Aorta (tissue), 5 donors: ENCODE measurements at regions not wholly inside any gene's neighbourhood (a gene's known extent, or its start where the extent isn't known, plus 50 kb on each side); places are given as distances from the start of the nearest gene placed in this dataset.

Source experiments
- ATAC-seq: fragments of 200-7000 bp; cut with Tn5 transposase; one replicate; pipeline ENCODE4 v1.9.1; 2022; ENCODE audit warnings: moderate library complexity; ENCODE audit not compliant: low FRiP score
- DNase-seq, 2 donors: peaks; one replicate each; pipeline ENCODE4 v3.0.0-alpha.2; 2020
- H3K27ac ChIP-seq, 2 donors: one replicate each; pipeline ENCODE4 v1.5.1; 2013; ENCODE audit warnings: low read length in 2 of 2, mild to moderate bottlenecking in 2 of 2, moderate library complexity in 2 of 2, control low read depth in 1 of 2, inconsistent platforms in 1 of 2, low read depth in 1 of 2
- H3K27me3 ChIP-seq, 2 donors: one replicate each; pipeline ENCODE4 v1.6.1; 2013; ENCODE audit warnings: control low read depth in 1 of 2, low read length in 1 of 2, mild to moderate bottlenecking in 1 of 2, moderate library complexity in 1 of 2; ENCODE audit not compliant: insufficient read depth in 2 of 2, control insufficient read depth in 1 of 2
- H3K36me3 ChIP-seq, 2 donors: one replicate each; pipeline ENCODE4 v1.6.1; 2013; ENCODE audit warnings: control low read depth in 1 of 2, low read length in 1 of 2, mild to moderate bottlenecking in 1 of 2; ENCODE audit not compliant: insufficient read depth in 2 of 2, control insufficient read depth in 1 of 2
- H3K4me1 ChIP-seq, 2 donors: one replicate each; pipeline ENCODE4 v1.6.1; 2013; ENCODE audit warnings: low read length in 2 of 2, control low read depth in 1 of 2, mild to moderate bottlenecking in 1 of 2, moderate library complexity in 1 of 2; ENCODE audit not compliant: insufficient read depth in 2 of 2, control insufficient read depth in 1 of 2
- H3K4me3 ChIP-seq, 2 donors: one replicate each; pipeline ENCODE4 v1.5.1; 2013; ENCODE audit warnings: low read length in 2 of 2, control low read depth in 1 of 2, mild to moderate bottlenecking in 1 of 2
- H3K9me3 ChIP-seq: one replicate; pipeline ENCODE4 v1.6.1; 2013; ENCODE audit warnings: mild to moderate bottlenecking, low read length; ENCODE audit not compliant: control insufficient read depth
- WGBS, 2 donors: extraction: QIAGEN DNeasy Blood & Tissue Kit; methylation state at CpG; one replicate each; pipeline ENCODE4 v1.1.7; 2013; 5-methylcytosine and 5-hydroxymethylcytosine counted together
- intact Hi-C, 2 donors: fragments of 100-400 bp; cut with DNase I; formaldehyde crosslinking; loops; one replicate each; pipeline versions ENCODE4 v1.14.2 to v1.15.0; 2022
- donor health status: healthy with polysubstance abuse.
- donor health status: Bipolar disorder and iron deficiency.
- donor health status: DM: no; HTN: no; CAD: no.
- donor health status: DM: no; HTN: no; CAD: no.
- donor health status: DM: yes; HTN: yes; CAD: no.

DNA sequence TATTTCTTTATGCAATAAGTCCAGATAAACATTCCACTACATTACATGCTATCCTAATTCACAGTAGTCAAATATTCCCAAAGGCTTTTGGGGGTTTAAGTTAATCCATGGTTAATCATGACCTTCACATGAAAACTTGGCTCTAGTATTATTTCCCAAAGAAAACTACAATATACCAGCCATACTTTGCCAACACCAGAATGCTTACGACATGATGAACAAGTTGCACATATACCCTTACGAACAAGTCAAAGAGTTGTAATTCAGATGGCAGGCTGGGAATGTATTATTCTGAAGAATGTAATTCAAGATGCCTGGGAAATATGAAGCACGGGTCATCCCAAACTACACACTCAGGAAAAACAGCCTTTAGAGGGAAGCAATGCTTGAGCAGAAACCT, 499.6 kb downstream of the PPARGC1A start:
- Histone ChIP-seq H3K9me3 (no peaks in the 10 kb centered on the region), H3K4me1 (no peaks in the 10 kb centered on the region), H3K27ac (no peak overlapping the region), H3K27me3 (no peaks in the 10 kb centered on the region), H3K36me3 (no peaks in the 10 kb centered on the region), H3K4me3 (no peak overlapping the region)
- ATAC-seq: no peak
- intact Hi-C loops: no loop called here
- WGBS, 2 donors: 62 to 74% methylated on average over 3 of the region's 3 CpGs
- no peak for DNase-seq

DNA sequence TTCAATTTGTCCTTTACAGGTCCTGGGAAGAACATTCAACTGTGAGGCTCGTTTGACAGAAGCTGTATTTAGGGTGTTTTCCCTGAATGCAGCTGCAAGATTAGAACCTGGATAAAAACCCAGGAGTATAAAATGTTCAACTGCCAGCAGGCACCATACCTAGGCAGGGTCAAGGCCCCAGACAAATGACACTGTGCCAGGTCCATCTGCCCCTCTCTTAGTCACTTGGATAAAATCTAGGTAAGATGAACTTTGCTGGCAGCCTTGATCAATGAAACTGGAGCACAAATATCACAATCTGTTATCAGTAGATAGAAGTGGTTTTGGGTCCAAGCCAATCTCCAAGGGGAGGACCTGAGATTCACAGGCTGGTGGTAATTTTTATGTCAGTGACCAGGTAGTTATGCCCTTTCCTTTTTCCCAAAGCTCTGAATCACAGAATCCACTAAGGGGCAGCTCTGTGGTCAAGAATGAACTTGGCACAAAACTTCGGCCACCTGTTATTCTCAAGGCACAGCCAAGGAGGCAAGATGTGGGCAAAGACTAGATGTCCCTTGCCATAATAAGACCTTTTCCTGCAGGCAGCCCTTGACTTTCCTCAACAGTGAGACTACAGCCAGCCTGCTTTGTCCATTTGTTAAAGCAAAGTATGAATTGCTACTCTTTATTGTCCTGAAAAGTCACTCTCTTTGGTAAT, 501.0 kb downstream of the PPARGC1A start:
- H3K36me3 ChIP-seq: no peaks in the 10 kb centered on the region
- H3K27me3 ChIP-seq: no peaks in the 10 kb centered on the region
- DNase-seq: no peak
- H3K4me3 ChIP-seq: no peak overlapping the region
- no peaks in the 10 kb centered on the region for H3K9me3 ChIP-seq
- no peaks in the 10 kb centered on the region for H3K4me1 ChIP-seq
- WGBS, 2 donors: 52 to 60% methylated on average over 2 of the region's 2 CpGs
- intact Hi-C loops: no loop called here
- H3K27ac ChIP-seq: no peak overlapping the region
- no peak for ATAC-seq

DNA sequence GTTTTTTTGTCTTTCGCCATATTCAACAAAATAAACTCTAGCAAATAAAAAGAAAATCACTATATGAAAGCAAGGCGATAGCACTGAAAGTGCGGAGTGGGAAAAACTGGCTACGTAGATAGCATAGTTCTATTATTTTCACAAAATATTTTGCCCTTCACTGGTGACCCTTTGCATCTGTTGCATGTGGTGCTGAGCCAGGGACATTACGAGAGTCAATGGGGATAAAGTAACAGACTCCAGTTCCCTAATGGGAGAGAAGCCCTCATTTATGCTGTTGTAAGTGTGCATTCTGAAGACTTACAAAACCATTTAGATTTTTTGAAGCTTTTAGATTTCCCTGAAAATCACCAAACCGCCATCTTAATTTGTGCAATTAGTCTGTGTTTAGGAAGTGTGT, 501.6 kb downstream of the PPARGC1A start:
- intact Hi-C loops: no loop called here
- DNase-seq: no peak
- WGBS, 2 donors: 81 to 83% methylated on average over 6 of the region's 6 CpGs
- H3K4me1 ChIP-seq: no peaks in the 10 kb centered on the region
- no peaks in the 10 kb centered on the region for H3K9me3 ChIP-seq
- no peak for ATAC-seq
- no peak overlapping the region for H3K4me3 ChIP-seq
- no peaks in the 10 kb centered on the region for H3K27me3 ChIP-seq
- no peak overlapping the region for H3K27ac ChIP-seq
- no peaks in the 10 kb centered on the region for H3K36me3 ChIP-seq

DNA sequence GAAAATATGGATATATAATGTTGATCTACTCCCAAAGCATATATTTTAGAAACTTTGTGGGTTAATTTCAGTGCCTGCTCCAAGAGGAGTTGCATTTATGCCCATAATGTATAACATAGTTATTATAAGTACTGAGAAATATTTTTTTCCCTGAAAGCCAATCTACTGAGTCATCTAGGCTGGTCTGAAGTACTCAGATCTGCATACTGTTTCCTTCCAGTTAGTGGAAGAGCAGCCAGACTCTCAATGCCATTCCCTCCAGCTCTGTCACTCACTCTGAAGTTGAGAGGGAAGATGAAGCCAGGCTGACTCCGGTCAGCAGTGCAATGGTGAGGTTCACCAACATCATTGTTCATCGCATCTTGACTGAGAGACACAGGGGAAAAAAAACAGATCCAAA, 505.1 kb downstream of the PPARGC1A start:
- 76 to 87% methylated on average over 2 of the region's 2 CpGs for WGBS, 2 donors
- intact Hi-C loops: no loop called here
- Histone ChIP-seq H3K27ac (no peak overlapping the region), H3K4me1 (no peaks in the 10 kb centered on the region), H3K36me3 (no peaks in the 10 kb centered on the region), H3K9me3 (no peaks in the 10 kb centered on the region), H3K27me3 (no peaks in the 10 kb centered on the region), H3K4me3 (no peak overlapping the region)
- ATAC-seq (no peak), DNase-seq (no peak)

DNA sequence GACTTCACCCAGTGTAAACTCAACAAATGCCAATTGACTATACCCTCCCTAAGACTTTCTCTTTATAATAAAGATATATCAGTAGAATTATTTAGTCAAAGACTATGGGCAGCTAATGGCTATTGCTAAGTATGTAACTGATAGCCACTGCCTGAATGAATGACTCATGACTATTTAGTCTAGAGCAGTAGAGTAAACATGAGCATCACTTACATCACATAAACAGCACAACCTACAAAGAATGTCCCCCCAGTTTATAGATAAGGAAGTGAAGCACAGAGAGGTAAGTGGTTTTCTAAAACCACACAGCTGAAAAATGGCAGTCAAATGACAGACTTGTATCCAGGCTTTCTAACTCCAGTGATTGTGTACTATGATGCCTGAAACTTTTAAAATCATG, 507.0 kb downstream of the PPARGC1A start:
- Histone ChIP-seq H3K27me3 (no peaks in the 10 kb centered on the region), H3K4me1 (no peaks in the 10 kb centered on the region), H3K4me3 (no peak overlapping the region), H3K36me3 (no peaks in the 10 kb centered on the region), H3K27ac (no peak overlapping the region), H3K9me3 (no peaks in the 10 kb centered on the region)
- ATAC-seq (no peak), DNase-seq (no peak)
- intact Hi-C loops: no loop called here

DNA sequence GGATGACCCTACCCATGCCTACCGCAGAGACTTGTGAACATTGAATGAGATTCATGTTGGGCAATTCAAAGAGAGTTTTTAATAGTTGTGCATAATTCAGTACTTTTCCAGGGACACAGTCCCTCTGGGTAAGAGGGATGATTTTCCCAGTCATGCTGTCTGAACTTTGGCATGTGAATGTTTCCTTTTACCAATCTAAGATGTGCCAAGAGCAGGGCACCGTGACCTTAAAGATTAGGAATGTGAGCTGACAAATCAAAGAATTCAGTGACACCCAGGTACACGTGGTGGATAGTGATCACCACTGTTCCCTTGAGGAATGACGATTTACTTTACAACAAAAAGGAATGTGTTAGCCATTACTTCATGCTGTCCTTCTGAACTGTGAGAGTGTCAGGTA, 515.6 kb downstream of the PPARGC1A start:
- Histone ChIP-seq H3K4me1 (no peaks in the 10 kb centered on the region), H3K4me3 (no peak overlapping the region), H3K27ac (no peak overlapping the region), H3K27me3 (no peaks in the 10 kb centered on the region), H3K9me3 (peaks cover 2% of the 10 kb centered on the region), H3K36me3 (no peaks in the 10 kb centered on the region)
- ATAC-seq (no peak), DNase-seq (no peak)
- 43 to 51% methylated on average over 4 of the region's 4 CpGs for WGBS, 2 donors
- intact Hi-C loops: no loop called here

DNA sequence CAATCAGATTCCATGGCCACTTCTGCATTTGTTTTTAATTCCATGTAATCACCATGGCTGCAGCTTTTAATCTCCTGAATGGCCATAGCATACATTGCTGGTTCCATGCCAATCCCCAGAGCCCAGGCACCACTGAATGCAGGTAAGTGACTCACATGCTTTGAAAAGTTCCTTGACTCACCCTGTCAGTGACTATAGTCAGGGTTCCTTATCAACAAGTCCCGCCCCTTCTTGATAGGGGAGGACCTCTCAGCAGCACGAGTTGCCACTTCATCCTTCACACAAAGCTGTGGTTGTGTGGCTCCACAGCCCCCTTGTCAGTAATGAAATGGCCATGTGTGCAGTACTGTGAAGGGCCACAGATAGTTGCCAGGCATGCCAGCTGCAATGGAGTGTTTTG, 516.6 kb downstream of the PPARGC1A start:
- ATAC-seq (no peak), DNase-seq (no peak)
- intact Hi-C loops: no loop called here
- no peaks in the 10 kb centered on the region for H3K4me1 ChIP-seq
- no peak overlapping the region for H3K4me3 ChIP-seq
- H3K36me3 ChIP-seq: no peaks in the 10 kb centered on the region
- H3K27me3 ChIP-seq: no peaks in the 10 kb centered on the region
- peaks cover 2% of the 10 kb centered on the region for H3K9me3 ChIP-seq
- WGBS, 2 donors: 27 to 31% methylated on average over 2 of the region's 2 CpGs
- H3K27ac ChIP-seq: no peak overlapping the region

DNA sequence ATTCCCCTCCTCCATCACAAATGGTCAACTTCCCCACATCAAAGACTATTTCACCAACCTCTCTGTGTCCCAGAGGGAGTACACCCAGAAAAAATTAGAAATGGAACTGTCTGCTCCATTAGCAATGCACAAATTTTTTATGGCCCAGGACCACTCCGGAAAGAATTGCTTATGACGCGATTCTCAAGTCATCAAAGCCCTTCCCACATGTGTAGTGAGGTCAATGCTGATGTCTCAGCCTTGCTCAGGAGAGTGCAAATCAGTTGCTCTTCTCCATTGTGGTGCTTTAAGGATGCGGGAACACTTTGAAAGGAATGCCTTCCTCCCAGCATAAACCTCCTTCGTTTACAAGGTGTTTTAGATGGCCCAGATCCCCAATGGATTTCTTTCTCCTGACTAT, 518.3 kb downstream of the PPARGC1A start:
- H3K36me3 ChIP-seq: no peaks in the 10 kb centered on the region
- no peaks in the 10 kb centered on the region for H3K4me1 ChIP-seq
- 79 to 81% methylated on average over 5 of the region's 5 CpGs for WGBS, 2 donors
- intact Hi-C loops: no loop called here
- no peak overlapping the region for H3K27ac ChIP-seq
- DNase-seq (no peak), ATAC-seq (no peak)
- no peaks in the 10 kb centered on the region for H3K27me3 ChIP-seq
- no peak overlapping the region for H3K4me3 ChIP-seq
- H3K9me3 ChIP-seq: peaks cover 2% of the 10 kb centered on the region

DNA sequence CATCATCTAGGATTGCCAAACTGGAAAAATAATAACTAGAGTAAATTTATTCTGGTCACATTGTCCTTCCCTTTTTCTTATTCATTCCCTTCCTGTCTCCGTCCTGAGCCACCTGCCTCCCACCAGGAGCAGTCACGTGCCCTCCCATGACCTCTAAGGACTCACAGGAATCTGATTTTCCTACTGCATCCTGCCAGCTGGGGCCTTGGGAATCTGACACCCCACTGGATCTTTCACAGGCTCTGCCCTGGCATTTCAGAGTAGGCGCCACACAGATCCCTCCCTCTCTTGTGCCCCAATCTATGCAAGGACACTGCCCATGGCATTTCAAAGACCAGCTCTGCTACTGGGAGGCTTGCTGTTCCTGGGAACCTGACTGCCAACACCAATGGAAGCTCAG, 520.5 kb downstream of the PPARGC1A start:
- 41 to 50% methylated on average over 3 of the region's 3 CpGs for WGBS, 2 donors
- H3K4me3 ChIP-seq: no peak overlapping the region
- H3K27ac ChIP-seq: no peak overlapping the region
- ATAC-seq (no peak), DNase-seq (no peak)
- no peaks in the 10 kb centered on the region for H3K36me3 ChIP-seq
- no peaks in the 10 kb centered on the region for H3K4me1 ChIP-seq
- H3K27me3 ChIP-seq: no peaks in the 10 kb centered on the region
- H3K9me3 ChIP-seq: peaks cover 2% of the 10 kb centered on the region
- intact Hi-C loops: no loop called here
